HG02852 (cell line): ENCODE measurements at regions not wholly inside any gene's neighbourhood (a gene's known extent, or its start where the extent isn't known, plus 50 kb on each side); places are given as distances from the start of the nearest gene placed in this dataset.
"Not testable (repeated sequence)": the region's sequence is repeated elsewhere in the genome, so short reads cannot be mapped to it uniquely, and the experiment has no call there.

Experiments used
- ATAC-seq: cut with Tn5 transposase; IDR thresholded peaks from one replicate; pipeline ENCODE4 v1.9.1; 2021; ENCODE audit warnings: mild to moderate bottlenecking, moderate library complexity; ENCODE audit not compliant: unreplicated experiment

- ATAC-seq, result no peak
Observed at GRCh38 chr5:17951392-17952169, 317.3 kb downstream of the TAF11L14 start.

- ATAC-seq, result no peak
Observed at GRCh38 chr5:17952231-17952630, 318.0 kb downstream of the TAF11L14 start.

GRCh38 chr5:17964067-17964466 is 329.8 kb downstream of the TAF11L14 start:
- no peak for ATAC-seq

GRCh38 chr5:17966640-17967402 is 332.6 kb downstream of the TAF11L14 start:
- no peak for ATAC-seq

- no peak for ATAC-seq
Observed at GRCh38 chr5:17976404-17976803, 342.1 kb downstream of the TAF11L14 start.

- ATAC-seq, result no peak
Observed at GRCh38 chr5:17978954-17979353, 344.7 kb downstream of the TAF11L14 start.

GRCh38 chr5:17982626-17983025 is 348.4 kb downstream of the TAF11L14 start:
- not testable (repeated sequence) for ATAC-seq

- no peak for ATAC-seq
Observed at GRCh38 chr5:17989036-17989435, 354.8 kb downstream of the TAF11L14 start.

GRCh38 chr5:17989567-17990563 is 355.6 kb downstream of the TAF11L14 start:
- ATAC-seq, result no peak

GRCh38 chr5:17991775-17992174 is 357.5 kb downstream of the TAF11L14 start:
- no peak for ATAC-seq

- ATAC-seq, result no peak
Observed at GRCh38 chr5:17992291-17992690, 358.0 kb downstream of the TAF11L14 start.

- ATAC-seq, result no peak
Observed at GRCh38 chr5:17995997-17996396, 361.7 kb downstream of the TAF11L14 start.

- no peak for ATAC-seq
Observed at GRCh38 chr5:17999858-18000257, 365.6 kb downstream of the TAF11L14 start.

- no peak for ATAC-seq
Observed at GRCh38 chr5:18000744-18001143, 366.5 kb downstream of the TAF11L14 start.

GRCh38 chr5:18003312-18003711 is 369.1 kb downstream of the TAF11L14 start:
- ATAC-seq, result no peak

GRCh38 chr5:18003784-18004183 is 369.5 kb downstream of the TAF11L14 start:
- ATAC-seq, result no peak

GRCh38 chr5:18006235-18006634 is 372.0 kb downstream of the TAF11L14 start:
- ATAC-seq, result not testable (repeated sequence)

GRCh38 chr5:18008940-18009339 is 374.7 kb downstream of the TAF11L14 start:
- ATAC-seq, result no peak

GRCh38 chr5:18010053-18010452 is 375.8 kb downstream of the TAF11L14 start:
- no peak for ATAC-seq

- ATAC-seq, result no peak
Observed at GRCh38 chr5:18018472-18018871, 384.2 kb downstream of the TAF11L14 start.

GRCh38 chr5:18023275-18023674 is 389.0 kb downstream of the TAF11L14 start:
- ATAC-seq, result no peak
